SU-DHL-6 (cell line): ENCODE measurements at regions not wholly inside any gene's neighbourhood (a gene's known extent, or its start where the extent isn't known, plus 50 kb on each side); places are given as distances from the start of the nearest gene placed in this dataset.

Experiments
- H2AFZ ChIP-seq: fragments of 200-600 bp; sonication (generic); 2 replicates; pipeline ENCODE4 v1.6.1; 2014; ENCODE audit warnings: low read depth, mild to moderate bottlenecking, moderate library complexity, mixed read lengths, antibody characterized with exemption, low read length; ENCODE audit not compliant: severe bottlenecking
- H3F3A ChIP-seq: fragments of 200-600 bp; shearing (Covaris generic); 2 replicates; pipeline ENCODE4 v1.6.0; 2016; ENCODE audit warnings: antibody characterized with exemption, mild to moderate bottlenecking; ENCODE audit not compliant: insufficient read depth
- H3K27ac ChIP-seq: fragments of 200-600 bp; sonication (generic); 2 replicates; pipeline ENCODE4 v1.5.1; 2016; ENCODE audit warnings: low read depth, mild to moderate bottlenecking, low read length, moderate library complexity, mixed read lengths
- H3K27me3 ChIP-seq: fragments of 200-600 bp; sonication (generic), shearing (Covaris generic); 2 replicates; pipeline ENCODE4 v1.6.0; 2014; ENCODE audit warnings: mild to moderate bottlenecking, low read length
- H3K36me3 ChIP-seq: fragments of 200-600 bp; sonication (generic); 2 replicates; pipeline ENCODE4 v1.6.1; 2014; ENCODE audit warnings: mild to moderate bottlenecking, low read length, mixed read lengths
- H3K4me2 ChIP-seq: fragments of 300-600, 200-600 bp; shearing (Covaris generic), sonication (generic); 2 replicates; pipeline ENCODE4 v1.6.0; 2014; ENCODE audit warnings: low read length, low read depth, mild to moderate bottlenecking; ENCODE audit not compliant: poor library complexity, severe bottlenecking
- H3K4me3 ChIP-seq: fragments of 200-600 bp; sonication (generic); 2 replicates; pipeline ENCODE4 v1.5.1; 2014; ENCODE audit warnings: antibody characterized with exemption, low read length, mild to moderate bottlenecking, mixed read lengths; ENCODE audit not compliant: insufficient read depth, poor library complexity, severe bottlenecking
- H3K79me2 ChIP-seq: fragments of 200-600 bp; sonication (generic); 2 replicates; pipeline ENCODE4 v1.6.1; 2014; ENCODE audit warnings: mild to moderate bottlenecking, low read length, moderate library complexity; ENCODE audit not compliant: insufficient read depth
- H3K9ac ChIP-seq: fragments of 200-600 bp; sonication (generic); 2 replicates; pipeline ENCODE4 v1.7.0; 2014; ENCODE audit warnings: mild to moderate bottlenecking, low read length
- H3K9me2 ChIP-seq: fragments of 200-600 bp; sonication (generic); replicated peaks from 2 replicates; pipeline ENCODE4 v1.6.1; 2014; ENCODE audit warnings: low read length; ENCODE audit not compliant: insufficient read depth
- H3K9me3 ChIP-seq: fragments of 200-600 bp; sonication (generic); 2 replicates; pipeline ENCODE4 v1.6.1; 2014; ENCODE audit warnings: low read length, mixed read lengths; ENCODE audit not compliant: insufficient read depth
- H4K20me1 ChIP-seq: fragments of 200-600 bp; sonication (generic); 2 replicates; pipeline ENCODE4 v1.6.1; 2014; ENCODE audit warnings: low read depth, mild to moderate bottlenecking, antibody characterized with exemption, low read length, moderate library complexity, mixed read lengths
- CTCF ChIP-seq: fragments of 200-600 bp; sonication (generic); IDR thresholded peaks from one replicate; pipeline ENCODE4 v1.5.1; 2017; ENCODE audit warnings: antibody characterized with exemption, mild to moderate bottlenecking, low read length, moderate library complexity; ENCODE audit not compliant: insufficient read depth, poor library complexity, severe bottlenecking
- EZH2phosphoT487 ChIP-seq: fragments of 200-600 bp; sonication (generic), shearing (Covaris generic); conservative IDR thresholded peaks from 2 replicates; pipeline ENCODE4 v1.6.1; 2018; ENCODE audit warnings: mild to moderate bottlenecking, antibody characterized with exemption, low read length, moderate library complexity, mixed read lengths

DNA sequence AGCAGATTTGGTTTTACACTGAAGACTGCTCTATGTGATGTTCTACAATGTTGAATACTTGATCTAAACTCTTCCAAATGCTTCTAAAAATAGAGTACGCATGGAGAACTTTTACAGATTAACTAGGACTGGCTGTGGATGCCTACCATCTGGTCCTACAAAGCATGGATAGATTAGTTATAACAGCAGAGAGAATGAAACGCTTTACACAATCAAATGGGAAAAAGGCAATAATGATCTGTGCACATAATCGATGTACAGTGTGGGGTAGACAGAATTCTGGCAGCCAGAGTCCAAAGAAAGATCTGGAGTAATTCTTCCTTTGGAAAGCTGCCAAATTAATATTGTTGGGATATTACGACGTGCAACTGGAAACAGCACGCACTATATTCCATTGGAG lies 1885.5 kb upstream of the PRR20A start:
- Histone ChIP-seq H3K9ac (no peak overlapping the region), H3K4me3 (no peak overlapping the region), H3K79me2 (no peaks in the 10 kb centered on the region), H3K4me2 (no peak overlapping the region), H3K9me3 (no peaks in the 10 kb centered on the region), H2AFZ (no peak overlapping the region), H3F3A (no peaks in the 10 kb centered on the region), H3K36me3 (no peaks in the 10 kb centered on the region), H4K20me1 (no peaks in the 10 kb centered on the region), H3K9me2 (no peaks in the 10 kb centered on the region), H3K27ac (no peak overlapping the region), H3K27me3 (no peaks in the 10 kb centered on the region)
- TF ChIP-seq EZH2phosphoT487 (no peak), CTCF (no peak)

GRCh38 chr13:55263045-55263444 lies 1877.7 kb upstream of the PRR20A start:
- TF ChIP-seq EZH2phosphoT487 (no peak), CTCF (no peak)
- Histone ChIP-seq H3K27ac (0 out of 2 replicates have a peak overlapping the region, but pooled peaks have one; percentile 9), H3K79me2 (no peaks in the 10 kb centered on the region), H3K4me3 (no peak overlapping the region), H3K27me3 (no peaks in the 10 kb centered on the region), H2AFZ (no peak overlapping the region), H3K9me3 (no peaks in the 10 kb centered on the region), H3F3A (no peaks in the 10 kb centered on the region), H3K9me2 (no peaks in the 10 kb centered on the region), H3K36me3 (no peaks in the 10 kb centered on the region), H3K4me2 (no peak overlapping the region), H4K20me1 (no peaks in the 10 kb centered on the region), H3K9ac (no peak overlapping the region)

GRCh38 chr13:55266644-55267043 lies 1874.1 kb upstream of the PRR20A start:
- no peaks in the 10 kb centered on the region for H3K9me2 ChIP-seq
- H3K27me3 ChIP-seq, result no peaks in the 10 kb centered on the region
- no peak overlapping the region for H2AFZ ChIP-seq
- no peaks in the 10 kb centered on the region for H3K9me3 ChIP-seq
- no peaks in the 10 kb centered on the region for H3K79me2 ChIP-seq
- H3K36me3 ChIP-seq, result no peaks in the 10 kb centered on the region
- no peak overlapping the region for H3K4me3 ChIP-seq
- H3K27ac ChIP-seq, result no peak overlapping the region
- no peak overlapping the region for H3K4me2 ChIP-seq
- no peak overlapping the region for H3K9ac ChIP-seq
- no peaks in the 10 kb centered on the region for H4K20me1 ChIP-seq
- TF ChIP-seq EZH2phosphoT487, result no peak
- no peak for TF ChIP-seq CTCF
- no peaks in the 10 kb centered on the region for H3F3A ChIP-seq

- H3K9ac ChIP-seq, result no peak overlapping the region
- no peak overlapping the region for H3K4me2 ChIP-seq
- H4K20me1 ChIP-seq, result no peaks in the 10 kb centered on the region
- H3K36me3 ChIP-seq, result no peaks in the 10 kb centered on the region
- TF ChIP-seq EZH2phosphoT487 (no peak), CTCF (no peak)
- 0 out of 2 replicates have a peak, but pooled peaks cover 3% of the 10 kb centered on the region for H3K9me3 ChIP-seq
- H3K9me2 ChIP-seq, result no peaks in the 10 kb centered on the region
- H3K27ac ChIP-seq, result no peak overlapping the region
- no peak overlapping the region for H2AFZ ChIP-seq
- no peak overlapping the region for H3K4me3 ChIP-seq
- H3K79me2 ChIP-seq, result no peaks in the 10 kb centered on the region
- no peaks in the 10 kb centered on the region for H3K27me3 ChIP-seq
- no peaks in the 10 kb centered on the region for H3F3A ChIP-seq
These were observed 1842.5 kb upstream of the PRR20A start for GRCh38 chr13:55298201-55298600.
